Prostate gland (tissue), 2 donors: ENCODE measurements at regions not wholly inside any gene's neighbourhood (a gene's known extent, or its start where the extent isn't known, plus 50 kb on each side); places are given as distances from the start of the nearest gene placed in this dataset.

Source experiments
- CTCF ChIP-seq, 4 experiments: fragments of 200-600 bp in 2 of 4; fragments of 450-650 bp in 2 of 4; sonication (generic) in 2 of 4; IDR thresholded peaks; 1 replicate in 3 of 4; 2 replicates in 1 of 4; pipeline ENCODE4 v1.5.1; 2016 to 2019; ENCODE audit warnings: antibody characterized with exemption in 4 of 4, mild to moderate bottlenecking in 2 of 4, moderate library complexity in 2 of 4
- POLR2A ChIP-seq: fragments of 450-650 bp; IDR thresholded peaks from one replicate; pipeline ENCODE4 v1.6.1; 2016; ENCODE audit warnings: antibody characterized with exemption, mild to moderate bottlenecking
- POLR2AphosphoS5 ChIP-seq: sonication (generic); formaldehyde crosslinking; IDR thresholded peaks from one replicate; pipeline ENCODE4 v1.6.1; 2017; ENCODE audit warnings: antibody characterized with exemption

DNA sequence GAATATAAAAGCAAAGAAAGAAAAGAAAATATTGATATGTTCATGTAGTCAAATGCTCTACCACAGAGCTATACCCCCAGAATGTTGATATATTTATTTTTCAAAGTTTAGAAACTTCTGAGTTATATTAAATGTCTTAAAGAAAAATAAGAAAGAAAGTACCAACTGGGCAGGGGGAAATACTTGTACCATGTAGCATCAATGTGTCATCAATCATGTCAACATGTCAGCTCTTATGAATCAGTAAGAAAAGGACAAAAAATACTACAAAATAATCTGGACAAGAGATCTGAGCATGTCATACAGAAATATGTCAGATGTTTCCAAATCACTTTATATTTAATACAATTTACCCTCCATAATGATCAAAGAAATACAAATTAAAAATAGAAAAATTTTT lies 595.1 kb upstream of the ATP2B1 start:
- TF ChIP-seq CTCF (IDR thresholded peaks at IDR 0.05) = no peak
- TF ChIP-seq POLR2A = no peak
- no peak for TF ChIP-seq POLR2AphosphoS5
